ENCODE measurements at regions not wholly inside any gene's neighbourhood (a gene's known extent, or its start where the extent isn't known, plus 50 kb on each side); places are given as distances from the start of the nearest gene placed in this dataset.
"Not testable (repeated sequence)": the region's sequence is repeated elsewhere in the genome, so short reads cannot be mapped to it uniquely, and the experiment has no call there.

DNA sequence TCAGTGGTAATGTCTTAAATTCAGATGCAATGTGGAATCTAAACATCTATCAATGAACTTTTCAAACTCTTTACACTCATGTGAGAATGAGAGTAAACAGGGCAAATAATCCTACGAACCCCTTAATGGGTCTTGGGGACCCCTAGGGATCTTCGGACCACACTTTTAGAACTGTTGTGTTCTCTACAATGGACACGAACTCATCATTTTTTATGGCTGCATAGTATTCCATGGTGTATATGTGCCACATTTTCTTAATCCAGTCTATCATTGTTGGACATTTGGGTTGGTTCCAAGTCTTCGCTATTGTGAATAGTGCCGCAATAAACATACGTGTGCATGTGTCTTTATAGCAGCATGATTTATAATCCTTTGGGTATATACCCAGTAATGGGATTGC lies 148.0 kb upstream of the PTPN1 start:
- not testable (repeated sequence) for DNase-seq

DNA sequence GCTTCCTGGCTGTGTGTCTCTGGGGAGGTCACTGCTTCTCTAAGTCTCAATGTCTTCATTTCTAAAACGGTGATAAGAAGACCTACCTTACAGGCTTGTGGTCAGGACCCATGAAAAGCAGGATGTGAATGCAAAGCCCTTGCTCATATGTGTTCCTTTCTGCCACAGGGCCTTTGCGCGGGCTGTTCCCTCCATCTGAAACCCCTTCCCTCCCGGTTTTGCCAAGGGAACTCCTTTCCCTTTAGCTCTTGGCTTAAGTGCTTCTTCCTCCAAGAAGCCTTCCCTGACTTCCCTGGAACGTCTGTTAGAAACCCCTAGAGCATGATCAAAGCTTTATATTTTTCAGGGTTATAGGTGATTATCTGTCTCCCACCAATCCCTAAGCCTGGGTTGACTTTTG lies 147.2 kb upstream of the PTPN1 start:
- DNase-seq, result no peak

DNA sequence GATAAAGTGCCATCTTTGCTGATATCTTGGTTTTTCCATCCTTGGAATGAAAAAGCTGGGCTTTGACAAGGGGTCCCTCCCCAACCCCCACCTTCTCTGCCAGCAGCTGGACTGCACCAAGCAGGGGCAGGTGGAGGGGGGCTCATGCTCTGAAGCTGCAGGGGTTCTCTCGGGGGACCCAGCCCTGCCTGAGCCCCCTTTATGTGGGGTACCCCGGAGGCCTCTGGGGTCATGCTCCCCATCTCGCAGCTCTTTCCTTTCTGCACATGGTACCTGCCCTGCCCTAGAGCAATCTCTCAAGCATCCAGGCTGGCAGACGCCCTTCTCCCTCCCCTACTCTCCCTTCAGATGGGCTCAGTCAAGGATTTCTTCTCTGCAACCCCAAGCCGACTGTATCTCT lies 146.7 kb upstream of the PTPN1 start:
- DNase-seq, result no peak

DNA sequence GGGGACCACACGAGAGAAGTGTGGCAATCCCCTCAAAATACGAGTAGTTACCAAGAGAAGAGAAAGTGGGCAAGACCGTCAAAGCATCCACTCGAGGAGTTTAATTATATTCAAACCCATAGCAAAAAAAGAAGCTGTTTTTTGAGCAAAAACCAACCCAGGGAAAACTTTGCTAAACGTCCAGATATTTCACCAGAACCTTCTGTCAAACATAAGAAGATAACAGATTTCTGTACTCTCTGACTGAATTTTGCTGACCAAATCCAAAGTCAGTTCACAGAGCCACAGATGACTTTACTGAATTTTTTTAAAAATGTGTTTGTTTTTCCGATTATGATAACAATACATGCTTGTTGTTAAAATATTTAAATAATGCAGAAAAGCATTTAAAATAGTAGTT lies 145.6 kb upstream of the PTPN1 start:
- DNase-seq, result no peak

DNA sequence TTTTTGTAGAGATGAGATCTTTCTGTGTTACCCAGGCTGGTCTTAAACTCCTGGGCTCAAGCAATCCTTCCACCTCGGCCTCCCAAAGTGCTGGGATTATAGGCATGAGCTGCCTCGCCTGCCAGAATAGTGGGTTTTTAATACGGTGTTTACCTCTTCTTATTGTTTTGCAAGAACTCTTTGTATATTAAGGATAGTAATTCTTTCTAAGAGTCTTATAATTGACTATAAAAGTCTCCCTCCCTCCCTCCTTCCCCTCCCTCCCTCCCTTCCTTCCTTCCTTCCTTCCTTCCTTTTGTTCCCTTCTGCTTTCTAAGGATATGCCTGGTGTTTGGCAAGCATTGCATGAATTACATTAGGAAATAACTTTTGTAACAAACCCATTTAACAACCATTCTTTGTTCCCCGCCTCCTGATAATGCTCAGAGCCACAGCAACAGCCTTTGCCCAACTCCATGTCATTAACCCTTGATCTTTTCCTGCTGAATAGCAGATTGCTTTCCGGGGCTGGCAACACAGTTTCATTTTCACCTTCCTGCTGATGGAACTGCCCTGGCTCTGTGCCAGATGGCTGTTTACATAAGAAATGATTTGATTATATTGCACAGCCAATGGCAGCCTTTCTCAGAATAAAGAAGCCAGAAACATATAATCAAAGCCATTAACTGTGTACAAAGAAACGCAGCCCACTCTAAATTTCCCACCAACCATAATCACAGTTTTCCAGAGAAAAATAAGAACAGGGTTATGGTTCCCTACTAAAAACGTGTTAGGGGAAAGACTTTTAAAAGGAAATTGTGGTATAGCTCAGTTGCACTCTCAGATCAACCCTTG lies 143.7 kb upstream of the PTPN1 start:
- DNase-seq, result peak; percentile 98

DNA sequence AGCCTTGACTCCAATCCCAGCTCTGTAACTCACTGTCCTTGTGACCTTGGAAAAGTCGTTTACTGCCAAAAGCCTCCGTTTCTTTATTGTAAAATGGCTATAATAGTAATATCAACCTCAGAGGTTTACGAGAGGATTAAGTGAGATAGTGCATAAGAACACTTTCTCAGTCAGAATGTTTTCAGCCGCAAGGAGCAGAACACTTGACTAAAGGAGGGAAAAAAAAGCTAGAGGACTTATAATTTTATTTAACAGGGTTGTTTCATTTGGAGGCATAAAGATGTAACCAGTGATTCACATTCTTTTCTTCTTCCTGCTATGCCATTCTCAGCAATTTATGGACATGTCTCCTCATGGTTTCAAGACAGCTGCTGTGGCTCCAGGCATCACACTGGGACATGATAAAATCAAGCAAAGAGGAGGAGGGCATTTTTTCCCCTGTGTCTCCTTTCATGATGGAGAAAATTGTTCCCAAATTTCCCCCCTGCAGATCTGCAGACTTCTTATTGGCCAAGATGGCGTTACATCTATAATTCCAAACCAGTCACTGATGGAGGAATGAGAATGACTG lies 143.0 kb upstream of the PTPN1 start:
- DNase-seq, result no peak

DNA sequence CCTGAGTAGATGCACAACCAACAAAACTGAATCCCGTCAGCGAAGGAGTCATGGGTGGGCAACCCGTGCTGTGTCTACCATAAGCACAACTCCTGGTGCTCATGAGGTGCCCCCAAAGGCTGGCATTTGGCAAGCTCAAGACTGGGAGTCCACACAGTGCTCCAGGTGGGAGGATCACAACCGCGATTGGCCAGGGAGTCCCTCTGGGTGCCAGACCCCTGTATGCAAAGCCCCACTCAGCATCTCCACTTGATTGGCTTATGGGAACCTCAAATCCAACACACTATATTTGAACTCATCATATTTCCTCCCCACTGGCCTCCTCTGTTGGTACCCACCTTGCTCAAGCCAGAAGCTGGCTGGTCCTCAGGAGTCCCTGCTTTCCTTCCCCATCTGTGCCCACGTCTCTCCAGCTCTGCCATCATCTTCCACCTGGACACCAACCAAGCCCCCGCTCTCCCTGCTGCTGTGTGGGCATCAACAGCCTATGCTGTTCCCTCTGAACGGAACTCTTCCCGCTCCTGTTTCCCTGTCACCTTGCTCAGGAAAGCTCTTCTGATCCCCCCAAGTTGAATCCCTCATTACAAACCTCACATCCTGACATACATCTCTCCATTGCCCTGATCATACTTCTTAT lies 142.3 kb upstream of the PTPN1 start:
- no peak for DNase-seq

DNA sequence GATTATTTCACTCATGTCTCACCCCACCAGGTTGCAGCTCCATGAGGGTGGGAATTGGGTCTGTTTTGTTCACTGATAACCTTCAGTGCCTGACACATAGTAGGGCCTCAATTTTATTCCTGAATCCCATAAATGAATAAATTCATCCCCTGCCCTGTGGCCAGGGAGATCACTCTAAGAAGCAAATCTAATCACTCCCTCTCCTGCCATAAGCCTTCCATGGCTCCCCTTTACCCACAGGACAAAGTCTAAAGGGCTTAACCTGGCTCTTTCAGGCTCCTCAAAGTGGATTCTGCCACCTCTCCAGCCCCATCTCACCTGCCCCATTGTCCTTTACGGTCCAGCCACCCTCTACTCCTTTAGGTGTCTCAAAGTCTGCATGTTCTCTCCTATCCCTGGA lies 141.8 kb upstream of the PTPN1 start:
- DNase-seq, result no peak

DNA sequence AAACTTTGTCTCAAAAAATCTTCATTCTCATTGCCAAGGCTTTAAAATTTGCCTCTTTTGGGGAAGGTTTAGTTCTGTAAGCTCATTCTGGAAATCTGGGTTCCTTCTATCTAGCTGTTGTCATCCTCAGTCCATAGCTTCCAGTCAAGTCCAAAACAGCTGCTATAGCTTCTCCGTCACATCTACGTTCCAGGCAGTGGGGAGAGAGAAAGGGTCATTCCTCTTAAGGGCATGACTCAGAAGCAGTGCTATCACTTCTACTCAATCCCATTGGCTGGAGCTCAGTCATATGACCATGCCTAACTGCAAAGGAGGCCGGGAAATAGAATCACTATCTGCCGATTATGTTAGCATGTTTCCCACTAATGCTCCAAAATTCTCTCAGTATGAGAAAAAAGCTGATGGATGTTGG lies 141.4 kb upstream of the PTPN1 start:
- no peak for DNase-seq

DNA sequence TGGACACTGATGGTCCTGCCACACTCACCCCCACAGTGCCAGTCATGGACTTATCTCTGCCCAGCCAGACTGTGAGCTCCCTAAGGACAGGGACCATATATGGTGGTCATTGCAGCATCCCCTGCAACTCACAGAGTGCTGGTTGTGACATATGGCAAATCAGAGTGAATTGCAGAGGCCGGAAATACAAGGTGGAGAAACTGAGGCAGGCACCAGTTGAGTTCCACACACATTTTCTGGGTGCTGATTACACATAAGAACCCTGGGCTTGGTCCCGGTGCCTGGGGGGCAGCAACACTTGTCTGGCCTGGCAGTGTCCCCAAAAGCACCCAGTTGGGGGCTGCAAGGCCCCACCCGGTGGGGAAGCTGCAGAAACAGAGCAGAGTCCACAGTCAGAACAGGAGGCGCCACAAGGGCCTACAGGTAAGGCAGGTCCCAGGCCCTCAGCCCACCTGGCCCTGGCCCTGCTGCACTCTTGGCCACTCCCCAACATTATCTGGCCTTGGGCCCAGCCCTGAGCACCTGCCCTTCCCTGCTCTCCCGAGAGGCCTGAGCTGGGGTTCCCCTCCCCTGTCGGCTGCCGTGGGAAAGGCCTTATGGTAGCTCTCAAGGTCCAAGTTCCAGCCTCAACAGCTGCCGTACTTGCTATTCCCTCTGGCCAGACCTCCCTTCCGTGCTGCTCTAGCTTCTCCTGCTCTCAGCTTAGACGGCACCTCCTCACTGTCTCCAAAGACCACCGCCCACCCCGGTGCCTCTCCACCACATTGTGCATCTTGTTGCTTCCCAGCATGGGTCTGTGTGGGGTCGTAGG lies 140.8 kb upstream of the PTPN1 start:
- DNase-seq, result no peak

DNA sequence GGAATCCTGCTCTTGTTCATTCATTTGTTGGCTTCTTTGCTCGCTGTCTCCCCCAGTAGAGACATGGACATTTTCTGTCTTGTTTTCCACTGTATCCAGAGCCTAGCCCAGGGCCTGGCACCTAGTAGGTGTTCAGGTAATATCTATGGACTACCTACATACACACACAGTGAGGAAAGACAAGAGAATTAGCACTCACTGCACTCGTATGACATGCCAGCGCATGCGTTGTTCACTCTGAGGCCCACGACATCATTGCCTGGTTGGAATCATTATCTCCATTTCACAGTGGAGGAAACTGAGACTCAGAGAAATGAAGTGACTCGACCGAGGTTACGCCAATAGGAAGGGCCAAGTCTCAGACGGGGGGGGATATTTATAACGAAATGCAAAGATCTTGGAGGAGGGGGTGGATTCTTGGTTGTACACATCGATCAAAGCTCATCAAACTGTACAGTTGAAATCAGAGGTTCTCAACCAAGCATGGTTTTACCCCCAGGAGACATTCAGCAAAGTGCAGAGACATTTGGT lies 140.1 kb upstream of the PTPN1 start:
- no peak for DNase-seq

DNA sequence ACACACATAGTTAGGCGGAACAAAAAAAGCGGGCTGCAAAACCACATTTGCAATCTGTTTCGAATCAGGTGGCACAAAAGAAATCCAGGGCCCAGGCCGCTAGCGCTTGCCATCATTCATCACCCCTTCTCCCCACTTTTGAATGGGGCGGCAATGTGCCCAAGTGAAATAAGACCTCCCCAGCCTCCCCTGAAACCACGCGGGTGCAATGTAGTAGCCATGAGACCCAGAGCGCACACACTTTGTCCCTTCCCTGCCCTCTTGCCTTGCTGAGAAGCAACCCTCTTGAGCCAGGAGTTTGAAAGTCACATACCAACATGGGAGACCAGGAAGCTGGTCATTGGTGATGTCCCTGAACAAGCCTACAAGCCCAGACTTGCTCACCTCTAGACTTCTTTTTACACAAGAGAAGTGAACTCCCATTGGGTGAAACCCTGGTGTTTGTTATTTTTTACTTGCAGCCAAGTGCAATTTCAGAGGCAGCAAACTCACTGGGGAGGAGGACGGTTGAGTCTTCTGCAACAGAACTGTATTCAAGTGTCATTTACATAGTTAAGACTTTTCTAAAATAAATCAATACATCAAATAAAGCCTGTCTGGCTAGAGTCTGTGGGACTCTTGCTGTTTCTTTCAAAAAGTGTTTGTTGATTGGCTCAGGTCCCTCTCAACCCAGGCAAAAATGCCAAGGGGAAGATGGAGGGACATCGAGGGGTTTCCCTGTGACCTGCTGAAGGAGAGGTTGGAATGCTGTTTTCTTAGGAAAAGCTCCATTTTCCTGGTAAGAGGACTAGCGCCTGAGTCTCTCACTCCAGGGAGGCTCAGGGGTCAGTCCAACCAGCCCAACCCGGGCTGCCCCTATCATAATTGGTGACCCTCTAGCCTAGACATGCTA lies 138.1 kb upstream of the PTPN1 start:
- DNase-seq, result no peak

DNA sequence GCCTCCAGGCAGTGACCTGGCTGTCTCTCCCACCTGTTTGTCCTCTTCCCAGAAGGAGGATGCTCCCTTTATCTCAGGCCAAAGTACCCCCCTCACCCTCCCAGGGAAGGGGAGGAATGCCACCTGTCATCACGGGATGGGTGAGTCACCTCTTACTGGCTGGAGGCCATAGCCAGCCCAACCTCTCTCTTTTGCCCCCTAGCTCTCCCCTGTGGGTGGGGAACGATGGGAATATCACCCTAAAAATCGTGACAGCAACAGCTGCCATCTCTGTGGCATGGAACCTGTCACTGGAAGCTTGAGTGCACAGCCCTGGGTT lies 137.5 kb upstream of the PTPN1 start:
- DNase-seq, result peak; percentile 12

DNA sequence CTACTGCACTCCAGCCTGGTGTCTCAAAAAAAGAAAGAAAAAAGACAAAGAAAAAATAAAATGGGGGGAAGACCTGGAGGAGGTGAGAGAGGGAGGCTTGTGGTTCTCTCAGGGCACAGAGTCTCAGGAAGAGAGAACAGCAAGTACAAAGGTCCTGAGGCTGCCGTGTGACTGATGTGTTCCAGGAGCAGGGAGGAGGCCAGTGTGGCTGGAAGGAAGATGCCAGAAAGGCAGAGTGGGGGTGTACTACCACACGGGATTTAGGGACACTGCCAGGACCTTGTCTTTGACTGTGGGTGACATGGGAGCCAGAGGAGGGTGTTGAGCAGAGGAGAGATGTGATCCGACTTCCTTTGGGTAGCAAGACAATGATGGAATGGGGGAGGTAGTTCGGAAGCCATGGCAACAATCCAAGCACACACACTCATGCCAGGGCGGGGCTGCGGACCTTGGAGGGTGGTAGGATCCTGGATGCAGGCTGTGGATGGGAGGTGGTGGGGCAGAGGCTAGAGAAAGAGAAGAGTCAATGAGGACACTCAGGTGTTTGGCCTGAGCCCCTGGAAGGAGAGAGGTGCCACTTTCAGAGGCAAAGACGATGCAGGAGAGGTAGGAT lies 136.4 kb upstream of the PTPN1 start:
- DNase-seq, result peak; percentile 25

DNA sequence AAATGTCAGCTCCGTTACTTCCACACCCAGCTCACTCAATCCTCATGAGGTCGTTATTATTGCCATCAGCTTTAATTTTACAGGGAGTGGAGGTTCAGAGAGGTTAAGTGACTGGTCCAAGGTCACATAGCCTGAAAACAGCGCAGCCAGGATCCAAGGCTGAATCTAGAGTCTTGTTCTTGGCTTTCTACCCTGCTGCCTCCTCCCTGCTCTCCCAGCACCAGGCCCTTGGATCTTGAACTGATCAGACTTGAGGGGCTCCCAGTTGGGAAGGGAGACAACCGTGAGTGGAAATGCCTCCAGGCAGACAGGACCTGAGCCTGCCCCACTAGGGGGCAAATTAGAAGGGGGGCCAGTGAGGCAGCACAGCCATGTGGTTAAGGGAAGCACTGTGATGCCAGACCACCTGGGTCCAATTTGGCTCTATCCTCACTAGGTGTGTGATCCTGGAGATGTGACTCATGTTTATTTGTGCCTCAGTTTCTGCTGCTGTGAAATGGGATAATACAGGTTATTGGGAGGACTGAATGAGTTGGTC lies 135.6 kb upstream of the PTPN1 start:
- DNase-seq, result no peak

DNA sequence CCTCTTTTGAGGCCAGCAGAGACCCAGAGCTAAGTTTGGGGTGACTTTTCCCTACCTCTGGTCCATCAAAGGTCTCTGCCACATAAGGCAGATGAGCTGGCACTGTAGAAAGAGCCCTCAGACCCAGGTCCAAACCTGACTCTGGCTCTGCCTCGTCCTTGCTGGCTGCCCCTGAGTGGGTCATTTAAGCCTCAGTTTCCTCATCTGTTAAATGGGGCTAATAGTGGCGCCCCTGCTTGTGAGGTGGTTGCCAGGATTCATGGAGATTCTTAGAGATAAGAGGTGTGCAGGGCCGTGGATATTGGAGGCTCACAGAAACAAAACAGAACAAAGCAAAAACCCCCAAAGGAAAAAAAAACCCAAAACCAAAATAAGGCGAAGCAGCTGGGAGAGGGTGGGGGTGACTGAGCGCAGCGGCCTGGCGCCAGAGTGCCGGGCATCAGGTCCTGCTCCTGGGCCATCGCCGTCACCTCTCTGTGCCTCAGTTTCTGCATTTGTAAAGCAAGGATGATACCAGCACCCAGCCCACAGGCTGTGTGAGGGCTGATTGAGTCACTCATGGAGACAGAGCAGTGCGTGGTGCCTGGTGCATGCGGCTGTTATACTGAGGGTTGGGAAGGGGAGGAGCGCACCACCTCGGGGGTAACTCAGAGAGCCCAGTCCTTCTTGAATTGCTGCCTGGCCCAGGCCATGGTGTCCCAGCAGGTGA lies 133.8 kb upstream of the PTPN1 start:
- no peak for DNase-seq

DNA sequence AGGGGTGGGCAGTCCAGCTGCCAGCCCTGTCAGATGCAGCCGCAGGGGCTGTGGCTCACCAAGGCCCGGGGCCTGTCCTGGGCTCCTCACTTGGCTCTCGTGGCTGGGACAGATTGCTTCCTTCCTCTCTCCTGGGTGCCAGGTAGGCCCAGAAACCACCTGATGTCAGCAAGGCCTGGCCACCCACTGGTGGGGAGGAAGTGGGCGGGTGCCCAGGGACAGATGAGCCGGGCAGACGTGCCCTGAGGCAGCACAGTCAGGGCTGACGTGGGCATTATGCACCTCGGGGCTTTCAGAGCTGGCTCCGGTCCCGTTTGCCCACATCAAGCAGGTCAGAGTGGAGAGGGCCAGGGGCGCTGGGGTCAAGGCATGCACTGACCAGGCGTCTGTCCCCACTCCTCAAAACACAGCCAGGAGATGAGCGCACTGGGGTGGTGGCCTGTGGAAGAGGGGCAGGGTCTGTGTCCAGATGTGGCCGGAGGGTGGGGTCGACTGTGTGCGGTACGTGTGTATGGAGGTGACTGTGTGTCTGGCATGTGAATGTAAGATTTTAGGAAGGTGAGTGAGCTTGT lies 133.2 kb upstream of the PTPN1 start:
- peak; percentile 41 for DNase-seq

DNA sequence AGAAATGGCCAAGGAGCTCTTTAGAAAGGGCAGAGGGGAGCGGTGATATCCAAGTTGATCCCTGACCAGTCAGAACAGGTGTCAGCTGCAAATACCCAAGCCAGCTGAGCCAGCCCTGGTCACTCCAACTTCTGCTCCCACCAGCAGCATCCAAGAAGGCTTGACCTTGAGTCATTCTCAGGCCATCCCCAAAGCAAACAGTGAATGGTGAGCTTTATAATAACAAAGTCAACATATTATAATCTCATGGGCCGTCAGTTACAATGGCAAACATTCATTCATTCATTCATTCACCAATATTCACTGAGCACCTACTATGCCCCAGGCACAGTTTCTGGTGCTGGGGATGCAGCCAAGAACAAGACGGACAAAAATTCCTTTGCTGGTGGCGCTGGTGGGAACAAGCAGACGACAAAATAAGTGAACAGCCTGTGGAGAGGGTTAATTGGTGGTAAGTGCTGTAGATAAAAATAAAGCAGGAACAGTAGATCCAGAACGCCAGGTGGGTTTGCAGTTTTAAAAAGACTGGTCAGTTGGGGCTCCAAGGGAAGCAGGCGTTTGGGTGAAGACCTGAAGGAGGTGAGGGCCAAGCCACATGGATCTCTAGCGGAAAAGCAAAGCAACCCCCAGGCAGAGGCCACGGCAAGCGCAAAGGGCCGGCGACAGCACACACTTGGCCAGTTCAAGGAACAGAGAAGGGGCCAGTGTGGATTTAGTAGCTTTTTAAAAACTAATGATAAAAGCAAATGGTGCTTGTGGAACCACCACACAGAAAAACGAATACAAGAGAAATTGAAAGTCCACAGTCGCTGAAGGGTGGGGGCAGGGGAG lies 131.8 kb upstream of the PTPN1 start:
- no peak for DNase-seq
